ENCODE measurements at regions not wholly inside any gene's neighbourhood (a gene's known extent, or its start where the extent isn't known, plus 50 kb on each side); places are given as distances from the start of the nearest gene placed in this dataset.
"Not testable (repeated sequence)": the region's sequence is repeated elsewhere in the genome, so short reads cannot be mapped to it uniquely, and the experiment has no call there.

GRCh38 chr6:3545156-3545555 lies 88.3 kb upstream of the SLC22A23 start:
- DNase-seq, result no peak

- no peak for DNase-seq
Measured at GRCh38 chr6:3542032-3542640, 85.3 kb upstream of the SLC22A23 start.

- no peak for DNase-seq
Measured at GRCh38 chr6:3541006-3541585, 84.2 kb upstream of the SLC22A23 start.

- DNase-seq, result no peak
Measured at GRCh38 chr6:3540253-3540820, 83.5 kb upstream of the SLC22A23 start.

- DNase-seq, result no peak
Measured at GRCh38 chr6:3538536-3538935, 81.7 kb upstream of the SLC22A23 start.

- no peak for DNase-seq
Measured at GRCh38 chr6:3536901-3537300, 80.1 kb upstream of the SLC22A23 start.

- no peak for DNase-seq
Measured at GRCh38 chr6:3535776-3536435, 79.1 kb upstream of the SLC22A23 start.

- DNase-seq, result no peak
Measured at GRCh38 chr6:3535033-3535775, 78.4 kb upstream of the SLC22A23 start.

GRCh38 chr6:3534599-3534998 lies 77.7 kb upstream of the SLC22A23 start:
- no peak for DNase-seq

- DNase-seq, result no peak
Measured at GRCh38 chr6:3533981-3534380, 77.1 kb upstream of the SLC22A23 start.

- DNase-seq, result no peak
Measured at GRCh38 chr6:3532296-3532916, 75.6 kb upstream of the SLC22A23 start.

GRCh38 chr6:3531481-3531880 lies 74.6 kb upstream of the SLC22A23 start:
- DNase-seq, result no peak

GRCh38 chr6:3530515-3530914 lies 73.7 kb upstream of the SLC22A23 start:
- no peak for DNase-seq

- no peak for DNase-seq
Measured at GRCh38 chr6:3529721-3530120, 72.9 kb upstream of the SLC22A23 start.

GRCh38 chr6:3529232-3529631 lies 72.4 kb upstream of the SLC22A23 start:
- no peak for DNase-seq

- DNase-seq, result not testable (repeated sequence)
Measured at GRCh38 chr6:3528081-3528671, 71.3 kb upstream of the SLC22A23 start.

- DNase-seq, result no peak
Measured at GRCh38 chr6:3527651-3527977, 70.8 kb upstream of the SLC22A23 start.

GRCh38 chr6:3526962-3527650 lies 70.3 kb upstream of the SLC22A23 start:
- no peak for DNase-seq

GRCh38 chr6:3525915-3526314 lies 69.1 kb upstream of the SLC22A23 start:
- DNase-seq, result no peak

GRCh38 chr6:3524456-3524855 lies 67.6 kb upstream of the SLC22A23 start:
- DNase-seq, result no peak

GRCh38 chr6:3523966-3524365 lies 67.1 kb upstream of the SLC22A23 start:
- DNase-seq, result no peak

GRCh38 chr6:3523271-3523670 lies 66.4 kb upstream of the SLC22A23 start:
- no peak for DNase-seq

Measured in stimulated activated CD4-positive, alpha-beta T cell treated with anti-CD3 and anti-CD28 coated beads, Interleukin-1b, Interleukin-23, amount 100 ng/mL, for 48 hours (primary cell).